ENCODE measurements at regions not wholly inside any gene's neighbourhood (a gene's known extent, or its start where the extent isn't known, plus 50 kb on each side); places are given as distances from the start of the nearest gene placed in this dataset.

DNA sequence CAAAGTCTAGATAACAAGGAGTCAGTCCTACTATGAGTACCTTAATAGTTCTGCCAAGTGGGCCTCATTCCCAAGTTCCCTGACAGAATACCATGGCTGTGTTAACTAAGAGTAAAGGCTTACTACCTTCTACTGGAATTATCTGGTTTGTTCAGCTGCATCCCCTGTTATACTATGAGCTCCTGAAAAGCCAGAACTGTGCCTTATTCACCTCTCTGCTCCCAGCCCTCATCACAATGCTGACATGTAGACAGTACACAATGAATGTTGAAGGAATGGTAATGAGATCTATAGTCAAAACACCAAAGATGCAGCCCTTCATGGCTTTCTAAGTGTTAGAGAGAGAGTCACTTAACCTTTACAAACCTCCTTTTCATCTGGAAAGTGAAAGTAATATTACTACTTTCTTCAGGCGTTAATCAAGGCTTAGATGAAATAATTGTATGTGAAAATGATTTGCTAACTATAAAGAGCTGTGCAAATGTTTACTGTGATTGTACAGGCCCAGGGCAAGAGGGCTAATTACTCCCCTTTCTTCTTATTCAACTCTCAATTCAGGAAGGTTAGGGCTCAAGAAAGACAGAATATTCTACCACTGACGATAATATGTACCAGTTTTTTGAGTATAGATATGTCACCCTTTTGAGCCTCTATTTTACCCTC is 70.3 kb upstream of the MROH9 start:
- DNase-seq (ENCODE audit: low spot score): no peak

DNA sequence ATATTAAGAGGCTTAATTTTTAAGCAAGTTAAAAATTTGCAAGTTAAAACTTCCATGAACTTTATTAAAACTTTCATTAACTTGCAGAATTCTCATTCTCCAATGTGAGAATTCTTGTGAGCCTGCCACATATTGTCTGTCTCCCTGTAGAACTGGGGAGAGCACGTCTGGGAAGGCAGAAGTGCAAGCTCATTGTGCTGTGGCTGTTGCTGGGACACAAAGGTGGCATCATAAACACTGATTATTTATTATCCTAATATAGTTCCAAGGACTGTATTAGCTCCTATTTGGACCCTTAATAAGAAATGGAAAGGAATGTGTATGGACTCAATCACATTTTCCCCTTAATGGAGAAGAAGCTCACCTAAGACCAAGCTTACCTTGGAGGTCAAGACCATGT is 68.7 kb upstream of the MROH9 start:
- no peak for DNase-seq (ENCODE audit: low spot score)

DNA sequence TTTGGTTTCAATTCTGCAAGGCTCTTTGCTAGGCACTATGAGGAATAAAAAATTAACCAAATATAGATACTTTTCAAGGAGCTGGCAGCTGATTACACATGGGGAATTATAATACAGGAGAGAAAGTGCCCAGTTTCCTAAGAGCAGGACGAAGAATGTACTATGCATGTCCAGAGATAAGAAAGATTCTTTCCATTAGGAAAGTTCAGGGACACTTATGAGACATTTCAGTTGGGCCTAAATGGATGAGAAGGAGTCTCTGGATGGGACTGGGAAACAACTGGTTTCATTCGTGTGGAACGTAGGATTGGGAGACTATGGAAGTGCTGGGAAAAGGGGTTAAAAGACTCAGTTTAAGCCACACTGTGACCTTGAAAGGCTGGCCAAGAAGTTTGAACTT is 63.5 kb upstream of the MROH9 start:
- DNase-seq (ENCODE audit: low spot score): no peak

DNA sequence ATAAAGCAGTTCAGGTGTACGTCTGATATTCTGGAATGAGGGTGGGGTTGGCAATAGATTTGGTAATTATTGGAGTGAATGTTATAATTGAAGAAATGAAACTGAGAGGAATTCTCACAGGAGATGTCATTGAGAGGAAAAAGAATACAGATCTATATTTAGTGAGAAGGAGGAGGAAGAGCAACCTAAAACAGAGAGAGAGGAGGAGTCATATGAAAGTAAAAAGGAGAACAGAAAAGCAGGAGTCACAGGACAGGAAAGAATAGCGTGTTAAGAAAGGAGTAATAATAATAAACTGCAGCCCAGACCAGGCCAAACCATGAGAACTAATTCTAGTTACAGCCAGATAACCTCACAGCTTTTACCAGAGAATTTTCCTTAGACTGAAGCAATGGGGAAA is 62.7 kb upstream of the MROH9 start:
- DNase-seq (ENCODE audit: low spot score): no peak

DNA sequence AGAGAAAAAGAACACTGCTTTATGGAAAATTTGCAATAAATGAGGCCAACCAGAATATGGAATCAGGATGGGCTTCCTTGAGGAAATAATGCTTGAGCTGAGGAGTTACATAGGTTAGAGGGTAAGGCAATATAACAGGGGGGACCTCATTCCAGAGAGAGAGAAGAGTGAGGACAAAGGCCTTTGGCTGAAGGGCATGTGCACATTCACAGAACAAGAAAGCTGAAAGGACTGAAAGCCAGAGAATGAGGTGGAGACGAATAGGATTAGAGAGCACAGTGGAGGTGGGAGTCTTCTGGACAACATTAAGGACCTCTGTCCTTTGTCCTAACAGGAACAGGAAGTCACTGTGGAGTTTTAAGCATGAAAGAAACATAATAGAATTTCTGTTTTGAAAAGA is 60.7 kb upstream of the MROH9 start:
- DNase-seq (ENCODE audit: low spot score): no peak

DNA sequence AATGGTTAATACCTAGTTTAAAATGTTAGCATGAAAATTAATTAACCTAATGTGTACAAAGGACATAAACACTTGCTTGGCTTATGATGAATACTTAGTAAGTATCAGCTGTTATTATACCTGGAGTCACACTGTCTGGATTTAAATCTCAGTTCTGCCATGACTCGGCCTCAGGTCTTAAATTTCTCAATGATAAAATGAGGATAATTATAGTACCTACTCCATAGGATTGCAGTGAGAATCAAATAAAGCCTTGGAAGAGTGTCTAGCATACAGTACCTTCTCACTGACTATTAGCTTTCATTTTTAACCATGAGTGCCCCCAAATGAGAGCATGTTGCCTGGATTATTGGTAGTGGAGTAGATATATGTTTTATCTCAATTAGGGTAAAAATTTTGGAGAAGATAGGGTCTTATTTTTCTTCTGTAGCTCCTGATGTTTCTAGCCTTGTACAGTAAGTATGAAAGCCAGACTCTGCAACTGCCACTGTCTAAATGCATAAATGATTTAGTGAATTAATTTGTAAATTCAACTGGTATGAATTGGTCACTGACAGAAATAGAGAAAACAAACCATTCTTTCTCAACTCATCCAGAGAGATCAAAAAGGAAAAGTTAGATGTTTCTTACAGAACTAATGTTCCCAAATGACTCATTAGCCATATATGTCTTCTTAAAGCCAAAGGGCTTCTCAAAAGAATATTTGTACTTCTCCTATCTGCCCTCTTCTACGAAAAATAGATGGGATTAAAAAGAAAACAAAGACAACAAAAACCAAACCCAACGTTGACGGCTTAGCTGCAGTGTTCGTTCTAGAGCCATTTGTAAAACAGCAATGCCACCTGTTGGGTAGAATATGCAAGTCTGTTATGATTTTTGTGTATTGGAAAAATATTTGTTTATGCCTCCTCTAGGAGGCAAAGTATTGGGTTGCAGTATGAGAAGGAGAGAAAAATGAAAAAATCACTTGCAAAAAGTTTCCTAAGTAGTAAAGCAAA is 53.8 kb upstream of the MROH9 start:
- DNase-seq (ENCODE audit: low spot score): peak; percentile 9
